ENCODE measurements at regions not wholly inside any gene's neighbourhood (a gene's known extent, or its start where the extent isn't known, plus 50 kb on each side); places are given as distances from the start of the nearest gene placed in this dataset.

GRCh38 chr4:121526509-121526908 is 145.7 kb upstream of the QRFPR start:
- Histone ChIP-seq H3F3A (ENCODE audit: insufficient read depth) (no peaks in the 10 kb centered on the region), H3K79me2 (ENCODE audit: insufficient read depth, low read length) (no peaks in the 10 kb centered on the region), H2AFZ (ENCODE audit: low read depth, low read length, severe bottlenecking) (no peak overlapping the region), H3K9me3 (ENCODE audit: insufficient read depth, low read length) (no peaks in the 10 kb centered on the region), H3K36me3 (ENCODE audit: low read length) (no peaks in the 10 kb centered on the region), H3K4me3 (ENCODE audit: insufficient read depth, low read length, poor library complexity, severe bottlenecking) (no peak overlapping the region), H3K27me3 (ENCODE audit: low read length) (no peaks in the 10 kb centered on the region), H4K20me1 (ENCODE audit: low read depth, low read length) (no peaks in the 10 kb centered on the region), H3K27ac (ENCODE audit: low read depth, low read length) (no peak overlapping the region), H3K4me2 (ENCODE audit: low read depth, low read length, poor library complexity, severe bottlenecking) (no peak overlapping the region), H3K9me2 (replicated peaks; ENCODE audit: insufficient read depth, low read length) (no peaks in the 10 kb centered on the region), H3K9ac (ENCODE audit: low read length) (no peak overlapping the region)
- no peak for TF ChIP-seq EZH2phosphoT487 (conservative IDR thresholded peaks at IDR 0.05; ENCODE audit: low read length)
- TF ChIP-seq CTCF (IDR thresholded peaks at IDR 0.05; ENCODE audit: insufficient read depth, low read length, poor library complexity, severe bottlenecking): no peak

GRCh38 chr4:121519236-121519838 is 138.5 kb upstream of the QRFPR start:
- Histone ChIP-seq H3K27me3 (ENCODE audit: low read length) (no peaks in the 10 kb centered on the region), H3K79me2 (ENCODE audit: insufficient read depth, low read length) (no peaks in the 10 kb centered on the region), H3K4me2 (ENCODE audit: low read depth, low read length, poor library complexity, severe bottlenecking) (no peak overlapping the region), H2AFZ (ENCODE audit: low read depth, low read length, severe bottlenecking) (no peak overlapping the region), H3K9ac (ENCODE audit: low read length) (no peak overlapping the region), H3F3A (ENCODE audit: insufficient read depth) (no peaks in the 10 kb centered on the region), H3K36me3 (ENCODE audit: low read length) (no peaks in the 10 kb centered on the region), H3K9me3 (ENCODE audit: insufficient read depth, low read length) (no peaks in the 10 kb centered on the region), H3K9me2 (replicated peaks; ENCODE audit: insufficient read depth, low read length) (no peaks in the 10 kb centered on the region), H3K27ac (ENCODE audit: low read depth, low read length) (no peak overlapping the region), H3K4me3 (ENCODE audit: insufficient read depth, low read length, poor library complexity, severe bottlenecking) (no peak overlapping the region), H4K20me1 (ENCODE audit: low read depth, low read length) (no peaks in the 10 kb centered on the region)
- TF ChIP-seq CTCF (IDR thresholded peaks at IDR 0.05; ENCODE audit: insufficient read depth, low read length, poor library complexity, severe bottlenecking) (no peak), EZH2phosphoT487 (conservative IDR thresholded peaks at IDR 0.05; ENCODE audit: low read length) (no peak)

GRCh38 chr4:121517241-121517640 is 136.4 kb upstream of the QRFPR start:
- no peak overlapping the region for H3K27ac ChIP-seq (ENCODE audit: low read depth, low read length)

More at GRCh38 chr4:121517241-121517640, 136.4 kb upstream of the QRFPR start:
- H3K27me3 ChIP-seq (ENCODE audit: low read length): no peaks in the 10 kb centered on the region
- no peaks in the 10 kb centered on the region for H3F3A ChIP-seq (ENCODE audit: insufficient read depth)
- no peak overlapping the region for H3K4me3 ChIP-seq (ENCODE audit: insufficient read depth, low read length, poor library complexity, severe bottlenecking)
- H3K9me3 ChIP-seq (ENCODE audit: insufficient read depth, low read length): no peaks in the 10 kb centered on the region
- no peak overlapping the region for H3K9ac ChIP-seq (ENCODE audit: low read length)
- no peak overlapping the region for H3K4me2 ChIP-seq (ENCODE audit: low read depth, low read length, poor library complexity, severe bottlenecking)
- no peaks in the 10 kb centered on the region for H3K79me2 ChIP-seq (ENCODE audit: insufficient read depth, low read length)
- TF ChIP-seq CTCF (IDR thresholded peaks at IDR 0.05; ENCODE audit: insufficient read depth, low read length, poor library complexity, severe bottlenecking): no peak
- no peak for TF ChIP-seq EZH2phosphoT487 (conservative IDR thresholded peaks at IDR 0.05; ENCODE audit: low read length)
- H4K20me1 ChIP-seq (ENCODE audit: low read depth, low read length): no peaks in the 10 kb centered on the region
- H2AFZ ChIP-seq (ENCODE audit: low read depth, low read length, severe bottlenecking): no peak overlapping the region
- no peaks in the 10 kb centered on the region for H3K9me2 ChIP-seq (replicated peaks; ENCODE audit: insufficient read depth, low read length)
- no peaks in the 10 kb centered on the region for H3K36me3 ChIP-seq (ENCODE audit: low read length)

Measured in SU-DHL-6 (cell line).